Esophagus muscularis mucosa (tissue), 3 donors: ENCODE measurements at regions not wholly inside any gene's neighbourhood (a gene's known extent, or its start where the extent isn't known, plus 50 kb on each side); places are given as distances from the start of the nearest gene placed in this dataset.

Source experiments
- POLR2A ChIP-seq: fragments of 450-650 bp; IDR thresholded peaks from one replicate; pipeline ENCODE4 v1.6.1; 2017; ENCODE audit warnings: antibody characterized with exemption, moderate library complexity, mild to moderate bottlenecking, low read depth
- TF ChIP-seq, protein P1 (sequence below), 3 experiments: fragments of 200-600 bp in 2 of 3; fragments of 450-650 bp in 1 of 3; sonication (generic) in 2 of 3; IDR thresholded peaks; one replicate each; pipeline ENCODE4 v1.5.1; 2017 to 2019; ENCODE audit warnings: antibody characterized with exemption in 3 of 3, mild to moderate bottlenecking in 2 of 3, moderate library complexity in 1 of 3

DNA sequence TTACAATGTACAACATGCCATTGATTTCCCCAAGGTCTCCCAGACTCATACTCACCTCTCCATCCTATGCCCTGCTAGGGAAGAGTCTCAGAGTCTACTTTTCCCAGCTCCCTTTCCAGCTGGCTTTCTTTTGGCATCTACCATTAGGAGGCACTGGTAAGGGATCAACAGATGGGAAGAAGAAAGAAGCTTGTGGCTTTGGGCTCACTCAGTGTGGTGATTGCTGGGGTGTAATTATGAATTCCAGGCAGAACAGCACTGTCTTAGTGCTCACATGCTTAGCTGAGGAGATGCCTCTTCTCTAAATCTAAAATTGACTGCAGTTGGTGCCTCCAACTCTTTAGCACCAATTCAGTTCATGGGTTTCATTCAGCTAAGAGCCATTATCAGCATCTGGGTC is 330.0 kb downstream of the PSAT1 start:
- TF ChIP-seq, protein P1, sequence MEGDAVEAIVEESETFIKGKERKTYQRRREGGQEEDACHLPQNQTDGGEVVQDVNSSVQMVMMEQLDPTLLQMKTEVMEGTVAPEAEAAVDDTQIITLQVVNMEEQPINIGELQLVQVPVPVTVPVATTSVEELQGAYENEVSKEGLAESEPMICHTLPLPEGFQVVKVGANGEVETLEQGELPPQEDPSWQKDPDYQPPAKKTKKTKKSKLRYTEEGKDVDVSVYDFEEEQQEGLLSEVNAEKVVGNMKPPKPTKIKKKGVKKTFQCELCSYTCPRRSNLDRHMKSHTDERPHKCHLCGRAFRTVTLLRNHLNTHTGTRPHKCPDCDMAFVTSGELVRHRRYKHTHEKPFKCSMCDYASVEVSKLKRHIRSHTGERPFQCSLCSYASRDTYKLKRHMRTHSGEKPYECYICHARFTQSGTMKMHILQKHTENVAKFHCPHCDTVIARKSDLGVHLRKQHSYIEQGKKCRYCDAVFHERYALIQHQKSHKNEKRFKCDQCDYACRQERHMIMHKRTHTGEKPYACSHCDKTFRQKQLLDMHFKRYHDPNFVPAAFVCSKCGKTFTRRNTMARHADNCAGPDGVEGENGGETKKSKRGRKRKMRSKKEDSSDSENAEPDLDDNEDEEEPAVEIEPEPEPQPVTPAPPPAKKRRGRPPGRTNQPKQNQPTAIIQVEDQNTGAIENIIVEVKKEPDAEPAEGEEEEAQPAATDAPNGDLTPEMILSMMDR (IDR thresholded peaks at IDR 0.05): no peak
- TF ChIP-seq POLR2A: no peak
